A673 (cell line): ENCODE measurements at regions not wholly inside any gene's neighbourhood (a gene's known extent, or its start where the extent isn't known, plus 50 kb on each side); places are given as distances from the start of the nearest gene placed in this dataset.

ENCODE experiments used
- BruUV-seq: library from RNA; stranded (reverse); fragments of 400-500 nt; replicated peaks from 2 replicates; lab custom pipeline; 2021; lab: Mats Ljungman, UMichigan
- CTCF ChIA-PET: fragments of 300-600 bp; sonication (Branson Sonifier 250); formaldehyde crosslinking; loops from one replicate; lab custom pipeline; 2022; ENCODE audit warnings: antibody characterized with exemption; lab: Charles Lee
- POLR2A ChIA-PET: fragments of 300-600 bp; sonication (Branson Sonifier 250); formaldehyde crosslinking; loops from one replicate; lab custom pipeline; 2022; ENCODE audit warnings: antibody characterized with exemption; ENCODE audit not compliant: low non-redundant PET; lab: Charles Lee
- DNase-seq: peaks from one replicate; pipeline ENCODE4 v3.0.0-alpha.2; 2015; ENCODE audit warnings: low spot score
- H3K27ac ChIP-seq: fragments of 200-600 bp; sonication (generic); 2 replicates; pipeline ENCODE4 v1.5.1; 2016; ENCODE audit warnings: mixed run types, low read depth, mild to moderate bottlenecking, mixed read lengths, antibody characterized with exemption, low read length; ENCODE audit not compliant: poor library complexity, severe bottlenecking
- H3K27me3 ChIP-seq: fragments of 200-600 bp; sonication (generic); replicated peaks from 2 replicates; pipeline ENCODE4 v1.6.1; 2017; ENCODE audit warnings: mixed run types, low read depth, mild to moderate bottlenecking, mixed read lengths, antibody characterized with exemption, low read length; ENCODE audit not compliant: insufficient read depth, poor library complexity
- H3K36me3 ChIP-seq: fragments of 200-600 bp; sonication (generic); 2 replicates; pipeline ENCODE4 v1.6.1; 2016; ENCODE audit warnings: mixed run types, mild to moderate bottlenecking, mixed read lengths, antibody characterized with exemption, low read length; ENCODE audit not compliant: insufficient read depth, poor library complexity, severe bottlenecking
- H3K4me1 ChIP-seq: fragments of 200-600 bp; sonication (generic); 2 replicates; pipeline ENCODE4 v1.6.1; 2017; ENCODE audit warnings: mixed run types, mild to moderate bottlenecking, mixed read lengths, antibody characterized with exemption, low read length; ENCODE audit not compliant: insufficient read depth, poor library complexity, severe bottlenecking
- H3K4me3 ChIP-seq: fragments of 200-600 bp; sonication (generic); 2 replicates; pipeline ENCODE4 v1.5.1; 2016; ENCODE audit warnings: low read depth, mixed run types, mild to moderate bottlenecking, mixed read lengths, low read length; ENCODE audit not compliant: poor library complexity, severe bottlenecking
- H3K9me3 ChIP-seq: fragments of 200-600 bp; sonication (generic); 2 replicates; pipeline ENCODE4 v1.6.1; 2016; ENCODE audit warnings: mixed run types, low read depth, mild to moderate bottlenecking, mixed read lengths, antibody characterized with exemption, low read length; ENCODE audit not compliant: poor library complexity, severe bottlenecking
- EZH2 ChIP-seq: fragments of 200-600 bp; sonication (generic); IDR thresholded peaks from 2 replicates; pipeline ENCODE4 v1.6.1; 2017; ENCODE audit warnings: borderline replicate concordance, low read depth, mild to moderate bottlenecking, mixed read lengths, antibody characterized with exemption, low read length; ENCODE audit not compliant: poor library complexity, severe bottlenecking
- intact Hi-C: fragments of 100-400 bp; cut with micrococcal nuclease; formaldehyde crosslinking; loops from one replicate; pipeline ENCODE4 v1.10.0; 2022; ENCODE audit not compliant: unreplicated experiment
- TF ChIP-seq, protein P1 (sequence below): fragments of 300-800, 200-600 bp; sonication (generic); conservative IDR thresholded peaks from 2 replicates; pipeline ENCODE4 v1.5.1; 2017; ENCODE audit warnings: low read depth, mild to moderate bottlenecking, antibody characterized with exemption, low read length, moderate library complexity, mixed read lengths

- Histone ChIP-seq H3K9me3 (no peaks in the 10 kb centered on the region), H3K4me3 (no peak overlapping the region), H3K36me3 (no peaks in the 10 kb centered on the region), H3K4me1 (no peaks in the 10 kb centered on the region), H3K27ac (no peak overlapping the region), H3K27me3 (no peaks in the 10 kb centered on the region)
- intact Hi-C loops = no loop called here
- no peak for DNase-seq
- no TSS peak for BruUV-seq
- CTCF ChIA-PET = interaction anchor here (1.1 kb wide), 1 partner anchor 25 kb away, joined by 7 read pairs; no protein-coding TSS in a partner anchor
- POLR2A ChIA-PET = no interaction called here
- TF ChIP-seq, protein P1, sequence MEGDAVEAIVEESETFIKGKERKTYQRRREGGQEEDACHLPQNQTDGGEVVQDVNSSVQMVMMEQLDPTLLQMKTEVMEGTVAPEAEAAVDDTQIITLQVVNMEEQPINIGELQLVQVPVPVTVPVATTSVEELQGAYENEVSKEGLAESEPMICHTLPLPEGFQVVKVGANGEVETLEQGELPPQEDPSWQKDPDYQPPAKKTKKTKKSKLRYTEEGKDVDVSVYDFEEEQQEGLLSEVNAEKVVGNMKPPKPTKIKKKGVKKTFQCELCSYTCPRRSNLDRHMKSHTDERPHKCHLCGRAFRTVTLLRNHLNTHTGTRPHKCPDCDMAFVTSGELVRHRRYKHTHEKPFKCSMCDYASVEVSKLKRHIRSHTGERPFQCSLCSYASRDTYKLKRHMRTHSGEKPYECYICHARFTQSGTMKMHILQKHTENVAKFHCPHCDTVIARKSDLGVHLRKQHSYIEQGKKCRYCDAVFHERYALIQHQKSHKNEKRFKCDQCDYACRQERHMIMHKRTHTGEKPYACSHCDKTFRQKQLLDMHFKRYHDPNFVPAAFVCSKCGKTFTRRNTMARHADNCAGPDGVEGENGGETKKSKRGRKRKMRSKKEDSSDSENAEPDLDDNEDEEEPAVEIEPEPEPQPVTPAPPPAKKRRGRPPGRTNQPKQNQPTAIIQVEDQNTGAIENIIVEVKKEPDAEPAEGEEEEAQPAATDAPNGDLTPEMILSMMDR = no peak
- no peak for TF ChIP-seq EZH2
Measured at GRCh38 chr12:30466093-30466585, 229.5 kb downstream of the IPO8 start.

DNA sequence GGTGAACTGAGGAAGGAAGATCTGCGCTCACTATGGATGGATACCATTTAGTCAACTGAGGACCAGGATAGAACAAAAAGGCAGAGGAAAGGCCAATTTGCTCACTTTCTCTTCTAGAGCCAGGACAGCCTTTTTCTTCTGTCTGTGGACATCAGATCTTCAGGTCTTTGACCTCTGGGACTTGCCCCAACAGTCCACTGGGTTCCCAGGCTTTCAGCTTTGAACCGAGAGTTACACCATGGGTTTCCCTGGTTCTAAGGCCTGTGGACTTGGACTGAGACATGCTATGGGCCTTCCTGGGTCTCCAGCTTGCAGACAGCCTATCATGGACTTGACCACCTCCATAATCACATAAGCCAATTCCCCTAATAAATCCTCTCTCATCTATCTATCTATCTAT, 232.0 kb downstream of the IPO8 start:
- TF ChIP-seq, protein P1 = no peak
- no peak for TF ChIP-seq EZH2
- Histone ChIP-seq H3K4me1 (no peaks in the 10 kb centered on the region), H3K27ac (no peak overlapping the region), H3K4me3 (no peak overlapping the region), H3K9me3 (no peaks in the 10 kb centered on the region), H3K36me3 (no peaks in the 10 kb centered on the region), H3K27me3 (no peaks in the 10 kb centered on the region)
- intact Hi-C loops = no loop called here
- ChIA-PET CTCF (no interaction called here), POLR2A (no interaction called here)
- BruUV-seq = no TSS peak
- no peak for DNase-seq

- POLR2A ChIA-PET = no interaction called here
- BruUV-seq = no TSS peak
- H3K4me3 ChIP-seq = no peak overlapping the region
Measured at GRCh38 chr12:30462249-30462648, 233.4 kb downstream of the IPO8 start.

More at GRCh38 chr12:30462249-30462648, 233.4 kb downstream of the IPO8 start:
- CTCF ChIA-PET = no interaction called here
- Histone ChIP-seq H3K36me3 (no peaks in the 10 kb centered on the region), H3K27ac (no peak overlapping the region), H3K27me3 (no peaks in the 10 kb centered on the region), H3K4me1 (no peaks in the 10 kb centered on the region), H3K9me3 (no peaks in the 10 kb centered on the region)
- no peak for DNase-seq
- intact Hi-C loops = no loop called here
- TF ChIP-seq, protein P1 = no peak
- TF ChIP-seq EZH2 = no peak
